ENCODE measurements at regions not wholly inside any gene's neighbourhood (a gene's known extent, or its start where the extent isn't known, plus 50 kb on each side); places are given as distances from the start of the nearest gene placed in this dataset.

- no peak for DNase-seq (ENCODE audit: low read depth in 4 of 4, low spot score in 3 of 4)
Observed at GRCh38 chr1:187411118-187411517, 582.4 kb downstream of the PLA2G4A start.

- no peak for DNase-seq (ENCODE audit: low read depth in 4 of 4, low spot score in 3 of 4)
Observed at GRCh38 chr1:187413405-187414169, 584.8 kb downstream of the PLA2G4A start.

DNA sequence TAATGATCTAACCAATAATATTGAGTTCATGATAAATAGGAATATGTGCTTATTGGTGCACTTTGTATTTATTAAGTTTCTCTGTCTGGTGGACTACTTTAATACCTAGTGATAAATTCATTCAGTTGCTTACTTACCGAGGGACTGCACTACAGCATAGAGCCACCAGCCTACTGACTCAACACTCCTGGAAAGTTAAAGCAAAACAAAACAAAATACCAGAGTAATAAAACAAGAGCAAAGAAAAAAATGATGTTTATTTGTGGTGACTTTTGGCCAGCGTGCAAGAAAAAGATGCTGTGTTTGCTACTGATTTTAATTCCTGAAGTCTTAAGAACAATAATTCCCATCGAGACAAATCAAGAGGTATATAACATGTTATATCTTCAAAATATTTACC, 586.3 kb downstream of the PLA2G4A start:
- no peak for DNase-seq (ENCODE audit: low read depth in 4 of 4, low spot score in 3 of 4)

- no peak for DNase-seq (ENCODE audit: low read depth in 4 of 4, low spot score in 3 of 4)
Observed at GRCh38 chr1:187417520-187417919, 588.8 kb downstream of the PLA2G4A start.

- no peak for DNase-seq (ENCODE audit: low read depth in 4 of 4, low spot score in 3 of 4)
Observed at GRCh38 chr1:187433598-187433997, 604.8 kb downstream of the PLA2G4A start.

- no peak for DNase-seq (ENCODE audit: low read depth in 4 of 4, low spot score in 3 of 4)
Observed at GRCh38 chr1:187442603-187443002, 613.9 kb downstream of the PLA2G4A start.

GRCh38 chr1:187443939-187444338, 615.2 kb downstream of the PLA2G4A start:
- DNase-seq (ENCODE audit: low read depth in 4 of 4, low spot score in 3 of 4): no peak

DNA sequence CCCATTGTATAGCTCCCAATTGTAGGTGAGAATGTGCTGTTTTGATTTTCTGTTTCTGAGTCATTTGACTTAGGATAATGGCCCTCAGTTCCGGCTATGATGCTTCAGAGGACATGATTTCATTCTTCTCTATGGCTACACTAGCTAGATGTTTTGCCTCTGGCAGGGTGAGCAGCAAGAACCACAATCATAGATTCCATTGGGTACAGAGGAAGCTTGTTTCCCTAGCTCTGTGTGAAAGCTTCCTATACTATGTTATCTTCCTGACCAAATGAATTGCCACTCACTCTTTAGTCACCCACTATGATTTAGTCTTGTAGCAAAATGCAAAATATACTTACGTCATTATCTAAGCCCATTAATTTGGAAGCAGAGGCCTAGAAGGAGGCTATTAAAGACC, 616.3 kb downstream of the PLA2G4A start:
- DNase-seq (ENCODE audit: low read depth in 4 of 4, low spot score in 3 of 4): no peak

- DNase-seq (ENCODE audit: low read depth in 4 of 4, low spot score in 3 of 4): no peak
Observed at GRCh38 chr1:187451238-187451637, 622.5 kb downstream of the PLA2G4A start.

GRCh38 chr1:187454010-187454409, 625.3 kb downstream of the PLA2G4A start:
- DNase-seq (ENCODE audit: low read depth in 4 of 4, low spot score in 3 of 4): no peak

DNA sequence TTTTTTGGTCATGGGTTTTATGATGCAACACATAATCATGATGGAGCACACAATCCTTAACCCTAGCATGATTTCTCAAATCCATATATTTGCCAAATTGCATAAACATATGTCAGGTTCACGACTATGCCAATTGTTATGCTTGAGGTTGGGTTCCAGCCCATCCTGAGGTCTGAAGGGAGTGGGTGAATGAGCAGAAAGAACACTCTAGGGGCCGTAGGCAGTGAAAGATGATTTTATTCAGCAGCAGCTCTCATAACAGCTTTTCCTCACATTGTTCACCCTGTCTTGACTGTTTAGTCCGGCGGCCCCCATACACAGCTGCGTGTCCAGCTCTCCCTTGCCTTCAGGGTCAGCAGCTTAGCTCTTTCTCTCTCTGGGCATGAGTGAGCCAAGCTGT, 627.7 kb downstream of the PLA2G4A start:
- no peak for DNase-seq (ENCODE audit: low read depth in 4 of 4, low spot score in 3 of 4)

- no peak for DNase-seq (ENCODE audit: low read depth in 4 of 4, low spot score in 3 of 4)
Observed at GRCh38 chr1:187460093-187460492, 631.3 kb downstream of the PLA2G4A start.

- DNase-seq (ENCODE audit: low read depth in 4 of 4, low spot score in 3 of 4): no peak
Observed at GRCh38 chr1:187464320-187464719, 635.6 kb downstream of the PLA2G4A start.

GRCh38 chr1:187465441-187465840, 636.7 kb downstream of the PLA2G4A start:
- no peak for DNase-seq (ENCODE audit: low read depth in 4 of 4, low spot score in 3 of 4)

DNA sequence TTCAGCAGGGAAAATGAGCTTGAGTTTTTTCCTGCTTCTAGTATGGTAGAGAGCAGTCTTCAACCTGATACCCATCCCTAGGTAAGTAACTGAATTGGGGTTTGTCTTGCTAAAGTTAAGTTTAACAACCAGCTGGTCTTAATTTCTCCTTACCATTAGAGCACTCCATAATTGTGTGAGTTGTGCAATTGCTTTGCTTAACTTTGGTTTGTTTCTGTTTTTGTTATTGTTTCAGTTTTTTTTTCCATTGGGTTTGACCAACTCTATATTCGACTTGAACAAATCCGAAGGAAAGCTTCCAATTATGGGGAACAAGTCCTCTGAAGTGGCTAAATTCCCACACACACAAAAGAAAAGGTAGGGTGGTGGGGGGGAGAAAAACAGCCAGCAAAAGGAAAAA, 641.1 kb downstream of the PLA2G4A start:
- DNase-seq (ENCODE audit: low read depth in 4 of 4, low spot score in 3 of 4): no peak

GRCh38 chr1:187471555-187471954, 642.8 kb downstream of the PLA2G4A start:
- no peak for DNase-seq (ENCODE audit: low read depth in 4 of 4, low spot score in 3 of 4)

GRCh38 chr1:187474336-187474735, 645.6 kb downstream of the PLA2G4A start:
- DNase-seq (ENCODE audit: low read depth in 4 of 4, low spot score in 3 of 4): no peak

GRCh38 chr1:187476671-187477070, 647.9 kb downstream of the PLA2G4A start:
- no peak for DNase-seq (ENCODE audit: low read depth in 4 of 4, low spot score in 3 of 4)

DNA sequence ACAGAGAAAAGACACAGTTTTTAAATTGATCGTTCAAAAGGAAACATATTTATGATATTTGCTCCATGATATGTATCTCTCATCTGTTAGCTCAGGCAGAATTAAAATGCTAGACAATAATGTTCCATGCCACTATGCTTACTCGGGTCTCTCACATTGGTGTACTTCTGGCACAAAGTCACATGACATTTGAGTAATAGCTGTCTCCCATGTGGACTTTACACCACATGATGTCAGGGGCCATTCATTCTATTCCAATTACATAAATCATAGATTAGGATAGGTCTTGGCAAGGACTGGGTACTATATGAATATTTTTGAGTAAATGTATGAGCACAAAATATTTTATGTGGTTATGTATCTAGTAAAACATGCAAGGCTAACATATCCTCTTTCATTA, 648.4 kb downstream of the PLA2G4A start:
- no peak for DNase-seq (ENCODE audit: low read depth in 4 of 4, low spot score in 3 of 4)

DNA sequence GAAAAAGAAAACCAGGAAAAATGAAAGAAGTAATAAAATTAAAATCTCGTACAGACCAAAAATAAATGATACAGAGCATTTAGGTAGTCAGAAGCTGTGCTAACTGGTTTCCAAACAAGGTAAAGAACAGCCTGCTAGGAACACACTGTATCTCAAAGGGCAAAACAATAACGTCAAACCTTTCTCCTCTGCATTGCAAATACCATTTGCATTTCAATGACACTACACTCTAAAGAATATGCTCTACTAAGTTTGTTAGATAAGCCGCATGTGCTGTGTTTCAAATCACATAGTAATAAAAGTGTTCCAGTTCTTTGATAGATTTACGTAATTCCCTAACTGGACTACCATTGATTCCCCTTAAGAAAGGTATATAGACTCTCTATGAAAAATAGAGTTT, 648.8 kb downstream of the PLA2G4A start:
- no peak for DNase-seq (ENCODE audit: low read depth in 4 of 4, low spot score in 3 of 4)

GRCh38 chr1:187481581-187482148, 652.9 kb downstream of the PLA2G4A start:
- DNase-seq (ENCODE audit: low read depth in 4 of 4, low spot score in 3 of 4): no peak

GRCh38 chr1:187490266-187490665, 661.5 kb downstream of the PLA2G4A start:
- DNase-seq (ENCODE audit: low read depth in 4 of 4, low spot score in 3 of 4): no peak
